ENCODE measurements at regions not wholly inside any gene's neighbourhood (a gene's known extent, or its start where the extent isn't known, plus 50 kb on each side); places are given as distances from the start of the nearest gene placed in this dataset.

- Histone ChIP-seq H3K4me1 (ENCODE audit: insufficient read depth, poor library complexity, severe bottlenecking) (no peaks in the 10 kb centered on the region), H3K27me3 (ENCODE audit: insufficient read depth, poor library complexity, severe bottlenecking) (no peaks in the 10 kb centered on the region), H3K27ac (ENCODE audit: poor library complexity, severe bottlenecking) (no peak overlapping the region), H3K4me3 (ENCODE audit: severe bottlenecking) (no peak overlapping the region), H3K36me3 (ENCODE audit: low read depth) (no peaks in the 10 kb centered on the region), H3K9me3 (ENCODE audit: severe bottlenecking) (no peaks in the 10 kb centered on the region)
- no peak for TF ChIP-seq CTCF (IDR thresholded peaks at IDR 0.05; ENCODE audit: poor library complexity, severe bottlenecking)
- ATAC-seq (ENCODE audit: low read depth) = no peak
- no peak for DNase-seq (ENCODE audit: low spot score)
Measured at GRCh38 chr21:25296252-25296651, 311.0 kb downstream of the MRPL39 start.

- no peak overlapping the region for H3K27ac ChIP-seq (ENCODE audit: poor library complexity, severe bottlenecking)
- H3K4me1 ChIP-seq (ENCODE audit: insufficient read depth, poor library complexity, severe bottlenecking) = no peaks in the 10 kb centered on the region
- no peak for ATAC-seq (ENCODE audit: low read depth)
- no peaks in the 10 kb centered on the region for H3K36me3 ChIP-seq (ENCODE audit: low read depth)
- no peaks in the 10 kb centered on the region for H3K9me3 ChIP-seq (ENCODE audit: severe bottlenecking)
- no peak for TF ChIP-seq CTCF (IDR thresholded peaks at IDR 0.05; ENCODE audit: poor library complexity, severe bottlenecking)
- no peak overlapping the region for H3K4me3 ChIP-seq (ENCODE audit: severe bottlenecking)
- DNase-seq (ENCODE audit: low spot score) = no peak
- H3K27me3 ChIP-seq (ENCODE audit: insufficient read depth, poor library complexity, severe bottlenecking) = no peaks in the 10 kb centered on the region
Measured at GRCh38 chr21:25292396-25292795, 314.9 kb downstream of the MRPL39 start.

GRCh38 chr21:25283720-25284119 lies 323.6 kb downstream of the MRPL39 start:
- Histone ChIP-seq H3K4me1 (ENCODE audit: insufficient read depth, poor library complexity, severe bottlenecking) (no peaks in the 10 kb centered on the region), H3K27me3 (ENCODE audit: insufficient read depth, poor library complexity, severe bottlenecking) (peaks cover 10% of the 10 kb centered on the region), H3K4me3 (ENCODE audit: severe bottlenecking) (no peak overlapping the region), H3K27ac (ENCODE audit: poor library complexity, severe bottlenecking) (no peak overlapping the region), H3K36me3 (ENCODE audit: low read depth) (0 out of 2 replicates have a peak, but pooled peaks cover 2% of the 10 kb centered on the region), H3K9me3 (ENCODE audit: severe bottlenecking) (no peaks in the 10 kb centered on the region)
- DNase-seq (ENCODE audit: low spot score) (no peak), ATAC-seq (ENCODE audit: low read depth) (peak; percentile 63; the same call in 1 of the 3 replicates)
- peak; percentile 66 for TF ChIP-seq CTCF (IDR thresholded peaks at IDR 0.05; ENCODE audit: poor library complexity, severe bottlenecking)

GRCh38 chr21:25281134-25281533 lies 326.1 kb downstream of the MRPL39 start:
- Histone ChIP-seq H3K36me3 (ENCODE audit: low read depth) (0 out of 2 replicates have a peak, but pooled peaks cover 2% of the 10 kb centered on the region), H3K27ac (ENCODE audit: poor library complexity, severe bottlenecking) (no peak overlapping the region), H3K9me3 (ENCODE audit: severe bottlenecking) (no peaks in the 10 kb centered on the region), H3K27me3 (ENCODE audit: insufficient read depth, poor library complexity, severe bottlenecking) (peaks cover 20% of the 10 kb centered on the region), H3K4me1 (ENCODE audit: insufficient read depth, poor library complexity, severe bottlenecking) (no peaks in the 10 kb centered on the region), H3K4me3 (ENCODE audit: severe bottlenecking) (no peak overlapping the region)
- ATAC-seq (ENCODE audit: low read depth) = no peak
- no peak for TF ChIP-seq CTCF (IDR thresholded peaks at IDR 0.05; ENCODE audit: poor library complexity, severe bottlenecking)
- no peak for DNase-seq (ENCODE audit: low spot score)

GRCh38 chr21:25280061-25280460 lies 327.2 kb downstream of the MRPL39 start:
- TF ChIP-seq CTCF (IDR thresholded peaks at IDR 0.05; ENCODE audit: poor library complexity, severe bottlenecking) = no peak
- Histone ChIP-seq H3K4me1 (ENCODE audit: insufficient read depth, poor library complexity, severe bottlenecking) (no peaks in the 10 kb centered on the region), H3K36me3 (ENCODE audit: low read depth) (0 out of 2 replicates have a peak, but pooled peaks cover 2% of the 10 kb centered on the region), H3K9me3 (ENCODE audit: severe bottlenecking) (no peaks in the 10 kb centered on the region), H3K27ac (ENCODE audit: poor library complexity, severe bottlenecking) (no peak overlapping the region), H3K27me3 (ENCODE audit: insufficient read depth, poor library complexity, severe bottlenecking) (peaks cover 30% of the 10 kb centered on the region), H3K4me3 (ENCODE audit: severe bottlenecking) (no peak overlapping the region)
- DNase-seq (ENCODE audit: low spot score) (no peak), ATAC-seq (ENCODE audit: low read depth) (no peak)

Measured in RWPE2 (cell line).